ENCODE measurements at regions not wholly inside any gene's neighbourhood (a gene's known extent, or its start where the extent isn't known, plus 50 kb on each side); places are given as distances from the start of the nearest gene placed in this dataset.
"Not testable (repeated sequence)": the region's sequence is repeated elsewhere in the genome, so short reads cannot be mapped to it uniquely, and the experiment has no call there.

- ATAC-seq = no peak
- TF ChIP-seq ISL1 (CRISPR knock-in tag; IDR thresholded peaks at IDR 0.05) = no peak
- TF ChIP-seq ESRRG (CRISPR knock-in tag; IDR thresholded peaks at IDR 0.05) = no peak
- TF ChIP-seq ZFP30 (CRISPR knock-in tag; IDR thresholded peaks at IDR 0.05) = no peak
- TF ChIP-seq ZC3H10 (CRISPR knock-in tag; IDR thresholded peaks at IDR 0.05) = no peak
- no peak for TF ChIP-seq BACH2 (CRISPR knock-in tag; IDR thresholded peaks at IDR 0.05; ENCODE audit: borderline replicate concordance)
- TF ChIP-seq POU6F1 (CRISPR knock-in tag; IDR thresholded peaks at IDR 0.05; ENCODE audit: borderline replicate concordance, low read depth) = no peak
- no peak for TF ChIP-seq TCF4 (CRISPR knock-in tag; IDR thresholded peaks at IDR 0.05; ENCODE audit: borderline replicate concordance)
- no peak for TF ChIP-seq ZNF565 (CRISPR knock-in tag; conservative IDR thresholded peaks at IDR 0.05; ENCODE audit: low read depth)
- no peak for TF ChIP-seq PATZ1 (CRISPR knock-in tag; IDR thresholded peaks at IDR 0.05; ENCODE audit: borderline replicate concordance)
- no peak for TF ChIP-seq ZNF70 (CRISPR knock-in tag; IDR thresholded peaks at IDR 0.05)
- TF ChIP-seq RARB (CRISPR knock-in tag; IDR thresholded peaks at IDR 0.05) = no peak
- no peak for TF ChIP-seq GLIS3 (CRISPR knock-in tag; IDR thresholded peaks at IDR 0.05)
- TF ChIP-seq TSHZ2 (CRISPR knock-in tag; IDR thresholded peaks at IDR 0.05) = no peak
- TF ChIP-seq CREB5 (CRISPR knock-in tag; IDR thresholded peaks at IDR 0.05; ENCODE audit: low read depth) = no peak
- no peak for TF ChIP-seq TOX (CRISPR knock-in tag; IDR thresholded peaks at IDR 0.05; ENCODE audit: borderline replicate concordance)
- TF ChIP-seq CSDC2 (CRISPR knock-in tag; IDR thresholded peaks at IDR 0.05) = no peak
- TF ChIP-seq OSR1 (CRISPR knock-in tag; IDR thresholded peaks at IDR 0.05) = no peak
Measured at GRCh38 chr1:178038372-178038771, 55.5 kb upstream of the RASAL2 start.

GRCh38 chr1:178039891-178040290 is 54.0 kb upstream of the RASAL2 start:
- TF ChIP-seq ARNTL (CRISPR knock-in tag; IDR thresholded peaks at IDR 0.05; ENCODE audit: borderline replicate concordance, low read depth) (no peak), POU6F1 (CRISPR knock-in tag; IDR thresholded peaks at IDR 0.05; ENCODE audit: borderline replicate concordance, low read depth) (no peak), ZC3H10 (CRISPR knock-in tag; IDR thresholded peaks at IDR 0.05) (no peak), GLIS3 (CRISPR knock-in tag; IDR thresholded peaks at IDR 0.05) (no peak), CSRNP3 (CRISPR knock-in tag; IDR thresholded peaks at IDR 0.05) (no peak), ZNF8 (CRISPR knock-in tag; IDR thresholded peaks at IDR 0.05) (no peak), SNAI2 (CRISPR knock-in tag; IDR thresholded peaks at IDR 0.05) (no peak), TOX (CRISPR knock-in tag; IDR thresholded peaks at IDR 0.05; ENCODE audit: borderline replicate concordance) (no peak), ZNF565 (CRISPR knock-in tag; conservative IDR thresholded peaks at IDR 0.05; ENCODE audit: low read depth) (no peak)
- no peak for ATAC-seq

- ATAC-seq = not testable (repeated sequence)
Measured at GRCh38 chr1:178043940-178044339, 50.0 kb upstream of the RASAL2 start.
